Loucy (cell line): ENCODE measurements at regions not wholly inside any gene's neighbourhood (a gene's known extent, or its start where the extent isn't known, plus 50 kb on each side); places are given as distances from the start of the nearest gene placed in this dataset.

ENCODE experiments used
- H2AFZ ChIP-seq: fragments of 200-600 bp; sonication (generic); 2 replicates; pipeline ENCODE4 v1.6.0; 2016; ENCODE audit warnings: antibody characterized with exemption, mild to moderate bottlenecking, low read length, moderate library complexity
- H3F3A ChIP-seq: fragments of 200-600 bp; 2 replicates; pipeline ENCODE4 v1.6.0; 2016; ENCODE audit warnings: antibody characterized with exemption, low read depth, mild to moderate bottlenecking
- H3K27me3 ChIP-seq: fragments of 200-600 bp; sonication (generic); 2 replicates; pipeline ENCODE4 v1.6.1; 2014; ENCODE audit warnings: low read length, mild to moderate bottlenecking; ENCODE audit not compliant: insufficient read depth, poor library complexity, severe bottlenecking
- H3K36me3 ChIP-seq: fragments of 200-600 bp; sonication (generic); 2 replicates; pipeline ENCODE4 v1.6.1; 2016; ENCODE audit warnings: low read length; ENCODE audit not compliant: insufficient read depth
- H3K4me1 ChIP-seq: fragments of 200-600 bp; sonication (generic); 2 replicates; pipeline ENCODE4 v1.5.1; 2014; ENCODE audit warnings: low read length, mild to moderate bottlenecking; ENCODE audit not compliant: insufficient read depth, poor library complexity, severe bottlenecking
- H3K4me2 ChIP-seq: fragments of 200-600 bp; sonication (generic); 2 replicates; pipeline ENCODE4 v1.6.0; 2014; ENCODE audit warnings: antibody characterized with exemption, low read length, low read depth, mild to moderate bottlenecking; ENCODE audit not compliant: poor library complexity, severe bottlenecking
- H3K4me3 ChIP-seq: fragments of 200-600 bp; sonication (generic); 2 replicates; pipeline ENCODE4 v1.5.1; 2014; ENCODE audit warnings: low read length, mild to moderate bottlenecking, mixed read lengths; ENCODE audit not compliant: poor library complexity, severe bottlenecking
- H3K79me2 ChIP-seq: fragments of 200-600 bp; sonication (generic); 2 replicates; pipeline ENCODE4 v1.6.1; 2014; ENCODE audit warnings: low read length; ENCODE audit not compliant: insufficient read depth
- H3K9ac ChIP-seq: fragments of 200-600 bp; sonication (generic); 2 replicates; pipeline ENCODE4 v1.6.0; 2014; ENCODE audit warnings: mild to moderate bottlenecking, low read depth, low read length, moderate library complexity; ENCODE audit not compliant: poor library complexity, severe bottlenecking
- H3K9me2 ChIP-seq: fragments of 200-600 bp; sonication (generic); replicated peaks from 2 replicates; pipeline ENCODE4 v1.6.1; 2016; ENCODE audit warnings: low read depth, low read length, mixed read lengths
- H3K9me3 ChIP-seq: fragments of 200-600 bp; sonication (generic); 2 replicates; pipeline ENCODE4 v1.6.1; 2014; ENCODE audit warnings: mild to moderate bottlenecking, antibody characterized with exemption, low read length, low read depth; ENCODE audit not compliant: insufficient read depth
- H4K20me1 ChIP-seq: fragments of 200-600 bp; sonication (generic); 2 replicates; pipeline ENCODE4 v1.6.0; 2014; ENCODE audit warnings: antibody characterized with exemption, low read length, mild to moderate bottlenecking; ENCODE audit not compliant: insufficient read depth, poor library complexity, severe bottlenecking
- CTCF ChIP-seq: fragments of 200-600 bp; sonication (generic); conservative IDR thresholded peaks from 2 replicates; pipeline ENCODE4 v1.5.1; 2014; ENCODE audit warnings: mild to moderate bottlenecking, antibody characterized with exemption, low read length
- EZH2phosphoT487 ChIP-seq: fragments of 200-600 bp; IDR thresholded peaks from 2 replicates; pipeline ENCODE4 v1.6.1; 2018; ENCODE audit warnings: antibody characterized with exemption, mild to moderate bottlenecking, moderate library complexity, borderline replicate concordance

- Histone ChIP-seq H4K20me1 (peaks cover 15% of the 10 kb centered on the region), H3K36me3 (peaks cover 52% of the 10 kb centered on the region; the same call in 1 of the 2 replicates)
Measured at GRCh38 chr20:60068509-60068908, 110.3 kb downstream of the CDH26 start.

GRCh38 chr20:60069656-60070055 is 111.4 kb downstream of the CDH26 start:
- Histone ChIP-seq H3K9me3 (peaks cover 4% of the 10 kb centered on the region), H3K4me1 (peaks cover 4% of the 10 kb centered on the region), H3K9me2 (no peaks in the 10 kb centered on the region), H3K9ac (no peak overlapping the region), H3K27me3 (no peaks in the 10 kb centered on the region), H3F3A (no peaks in the 10 kb centered on the region), H3K36me3 (peaks cover 47% of the 10 kb centered on the region; the same call in 1 of the 2 replicates), H3K4me3 (no peak overlapping the region), H3K79me2 (peaks cover 63% of the 10 kb centered on the region), H3K4me2 (no peak overlapping the region), H4K20me1 (peaks cover 7% of the 10 kb centered on the region), H2AFZ (no peak overlapping the region)
- TF ChIP-seq EZH2phosphoT487, result no peak
- TF ChIP-seq CTCF, result no peak

More at GRCh38 chr20:60068509-60068908, 110.3 kb downstream of the CDH26 start:
- Histone ChIP-seq H3K4me2 (no peak overlapping the region), H3K79me2 (peaks cover 75% of the 10 kb centered on the region), H3K9ac (no peak overlapping the region), H3K4me1 (peaks cover 16% of the 10 kb centered on the region), H3K9me3 (peaks cover 4% of the 10 kb centered on the region), H3K9me2 (no peaks in the 10 kb centered on the region), H3K4me3 (no peak overlapping the region), H2AFZ (no peak overlapping the region), H3F3A (no peaks in the 10 kb centered on the region), H3K27me3 (no peaks in the 10 kb centered on the region)
- no peak for TF ChIP-seq CTCF

- H2AFZ ChIP-seq, result no peak overlapping the region
- peaks cover 42% of the 10 kb centered on the region; the same call in 1 of the 2 replicates for H3K36me3 ChIP-seq
- H3K9me3 ChIP-seq, result peaks cover 4% of the 10 kb centered on the region
- no peak overlapping the region for H3K4me3 ChIP-seq
- H3K27me3 ChIP-seq, result no peaks in the 10 kb centered on the region
- TF ChIP-seq CTCF, result no peak
- TF ChIP-seq EZH2phosphoT487, result no peak
- H3K9me2 ChIP-seq, result no peaks in the 10 kb centered on the region
- peaks cover 62% of the 10 kb centered on the region for H3K79me2 ChIP-seq
- H3F3A ChIP-seq, result no peaks in the 10 kb centered on the region
- no peaks in the 10 kb centered on the region for H3K4me1 ChIP-seq
- peaks cover 6% of the 10 kb centered on the region for H4K20me1 ChIP-seq
- no peak overlapping the region for H3K9ac ChIP-seq
- no peak overlapping the region for H3K4me2 ChIP-seq
Measured at GRCh38 chr20:60070791-60071190, 112.6 kb downstream of the CDH26 start.
